D341Med (cell line): ENCODE measurements at regions not wholly inside any gene's neighbourhood (a gene's known extent, or its start where the extent isn't known, plus 50 kb on each side); places are given as distances from the start of the nearest gene placed in this dataset.

ENCODE experiments used
- DNase-seq: peaks from one replicate; pipeline ENCODE4 v3.0.0; 2012; ENCODE audit warnings: low spot score

DNA sequence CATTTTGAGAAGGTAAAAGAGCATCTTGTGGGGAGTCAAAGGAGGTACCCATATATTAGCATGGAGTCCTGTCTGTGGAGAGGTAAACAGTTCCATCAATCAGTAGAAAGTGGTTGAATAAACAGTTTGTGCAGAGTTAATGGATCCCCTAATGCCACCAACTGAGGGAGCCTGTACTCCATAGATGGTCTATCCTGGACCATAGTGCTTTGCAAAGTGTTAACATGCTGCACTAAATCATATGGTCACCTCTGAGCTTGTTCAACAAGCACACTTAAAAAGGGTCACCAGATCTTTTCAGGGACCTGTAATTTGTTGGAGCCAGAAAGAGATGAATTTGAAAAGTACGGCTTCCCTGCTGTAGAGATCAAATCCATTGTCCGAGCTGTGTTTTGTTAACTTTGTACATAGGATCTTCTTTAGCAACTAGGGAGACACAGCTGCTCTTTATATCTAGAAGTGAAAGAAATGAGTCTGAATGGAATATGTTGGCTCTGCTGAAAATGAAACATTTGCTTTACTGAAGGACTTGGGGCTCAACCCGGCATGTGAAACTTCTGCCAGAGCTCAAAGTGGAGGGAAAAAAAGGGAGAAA, 366.4 kb downstream of the ETNK1 start:
- no peak for DNase-seq

DNA sequence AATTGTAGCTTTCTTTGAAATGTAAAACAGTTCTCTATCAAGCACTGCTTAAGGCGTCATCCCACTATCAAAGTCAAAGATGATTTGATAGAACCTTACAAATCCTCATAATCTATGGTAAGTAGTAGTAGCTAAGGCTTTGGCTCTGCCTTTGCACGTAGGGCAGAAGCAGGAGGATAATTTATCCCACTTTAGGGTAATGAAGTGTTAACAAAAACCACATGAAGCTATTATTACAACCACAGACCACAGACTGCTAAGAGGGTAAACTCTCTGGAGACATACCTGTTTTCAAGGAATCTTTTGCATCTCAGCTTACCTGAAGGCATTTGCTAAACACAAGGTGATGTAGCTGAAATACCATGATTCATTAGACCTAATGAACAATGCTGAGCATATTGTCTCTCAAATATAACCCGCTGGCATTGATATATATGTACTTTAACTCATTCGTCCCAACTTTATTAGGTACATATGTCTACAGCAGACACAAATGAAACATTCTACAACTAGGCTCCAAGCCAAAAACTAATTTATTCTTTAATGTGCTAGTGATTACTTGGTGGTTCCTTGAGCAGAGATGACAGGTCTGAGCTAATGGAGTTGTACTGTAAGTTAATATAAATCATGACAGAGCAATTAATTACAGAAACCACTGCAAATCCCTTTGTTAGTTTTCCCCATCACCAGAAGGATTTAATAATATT, 368.8 kb downstream of the ETNK1 start:
- DNase-seq: no peak

DNA sequence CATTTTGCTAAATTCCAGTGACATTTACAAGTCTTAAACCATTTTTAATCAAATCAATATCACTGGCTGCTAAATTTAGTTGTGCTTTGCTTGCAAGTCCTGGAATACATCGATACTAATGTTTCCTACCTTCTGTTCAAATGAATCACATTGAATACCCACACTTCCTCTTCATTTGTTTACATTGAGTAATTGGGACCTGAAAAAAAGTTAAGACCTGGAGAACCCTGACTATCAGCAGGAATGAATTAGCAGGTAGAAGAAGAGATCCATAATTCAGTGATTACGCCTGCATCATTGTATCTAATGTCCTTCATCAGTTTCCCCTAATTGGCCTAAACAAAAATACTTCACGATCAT, 369.3 kb downstream of the ETNK1 start:
- DNase-seq: no peak

DNA sequence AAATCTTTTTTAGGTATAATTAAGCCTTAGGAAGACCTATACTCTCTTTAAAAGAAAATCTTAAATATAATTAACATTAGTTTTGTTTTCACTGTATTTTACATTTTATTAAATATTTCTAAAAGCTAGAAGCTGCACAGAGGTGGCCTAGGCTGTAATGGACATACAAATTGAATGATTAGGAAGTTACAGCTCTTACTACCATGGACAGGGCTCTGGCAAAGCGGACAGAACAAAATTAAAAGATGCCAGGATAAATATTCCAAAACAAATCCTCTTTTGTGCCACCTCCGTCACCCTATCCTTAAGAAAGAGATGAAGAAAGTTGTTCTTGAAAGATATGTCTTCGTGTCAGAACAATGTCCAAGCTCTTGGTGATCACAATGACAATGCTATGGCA, 376.5 kb downstream of the ETNK1 start:
- DNase-seq: no peak

DNA sequence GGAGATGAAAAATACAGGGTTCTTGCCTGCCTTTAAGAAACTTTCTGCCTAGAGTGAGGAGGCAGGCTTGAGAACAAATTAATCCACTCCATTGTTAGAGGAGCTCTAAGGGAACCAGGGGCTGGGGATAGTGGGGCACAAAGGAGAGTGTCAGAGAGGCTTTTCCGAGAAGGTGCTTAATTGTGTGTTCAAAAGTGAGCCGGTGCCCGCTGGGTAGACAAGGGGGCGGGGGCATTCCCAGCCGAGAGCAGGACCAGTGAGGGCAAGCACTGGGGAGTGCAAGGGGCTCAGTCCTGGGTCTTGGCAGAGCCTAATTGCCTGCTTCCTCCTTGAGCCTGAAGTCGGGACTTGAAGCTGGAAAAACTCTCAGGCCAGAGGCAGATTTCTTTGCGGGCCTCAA, 377.4 kb downstream of the ETNK1 start:
- DNase-seq: no peak

DNA sequence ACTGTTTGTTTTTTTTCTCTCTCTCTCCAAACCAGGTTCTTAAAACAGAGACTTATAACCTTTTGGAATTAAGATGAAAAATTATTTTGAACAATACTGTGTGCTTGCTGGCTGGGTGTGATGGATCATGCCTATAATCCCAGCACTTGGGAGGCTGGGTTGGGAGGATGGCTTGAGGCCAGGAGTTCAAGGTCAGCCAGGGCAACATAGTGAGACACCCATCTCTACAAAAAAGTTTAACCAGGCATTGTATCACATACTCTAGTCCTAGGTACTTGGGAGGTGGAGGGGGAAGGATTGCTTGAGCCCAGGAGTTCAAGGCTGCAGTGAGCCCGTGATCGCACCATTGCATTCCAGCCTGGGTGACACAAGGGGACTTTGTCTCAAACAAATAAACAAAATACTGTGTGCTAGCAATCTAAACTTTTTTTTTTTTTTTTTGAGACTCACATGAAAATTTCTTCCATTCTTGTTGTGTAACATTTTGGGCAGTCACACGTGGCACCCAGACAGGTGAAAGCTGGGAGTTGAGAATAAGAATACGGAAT, 379.6 kb downstream of the ETNK1 start:
- DNase-seq: no peak

DNA sequence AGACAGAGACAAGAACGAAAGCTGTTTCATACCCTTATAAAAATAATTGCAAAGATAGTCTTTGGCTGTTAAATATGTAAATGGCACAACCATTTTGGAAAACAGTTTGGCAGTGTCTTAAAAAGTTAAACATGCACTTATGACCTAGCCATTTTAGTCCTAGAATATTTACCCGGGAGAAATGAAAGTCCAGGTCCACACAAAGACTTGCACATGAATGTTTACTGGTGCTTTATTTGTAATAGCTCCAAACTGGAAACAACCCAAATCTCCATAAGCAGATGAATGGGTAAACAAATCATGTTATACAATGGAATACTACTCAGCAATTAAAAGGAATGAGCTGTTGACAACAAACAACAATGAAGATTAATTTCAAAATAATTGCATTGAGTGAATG, 380.4 kb downstream of the ETNK1 start:
- DNase-seq: no peak

DNA sequence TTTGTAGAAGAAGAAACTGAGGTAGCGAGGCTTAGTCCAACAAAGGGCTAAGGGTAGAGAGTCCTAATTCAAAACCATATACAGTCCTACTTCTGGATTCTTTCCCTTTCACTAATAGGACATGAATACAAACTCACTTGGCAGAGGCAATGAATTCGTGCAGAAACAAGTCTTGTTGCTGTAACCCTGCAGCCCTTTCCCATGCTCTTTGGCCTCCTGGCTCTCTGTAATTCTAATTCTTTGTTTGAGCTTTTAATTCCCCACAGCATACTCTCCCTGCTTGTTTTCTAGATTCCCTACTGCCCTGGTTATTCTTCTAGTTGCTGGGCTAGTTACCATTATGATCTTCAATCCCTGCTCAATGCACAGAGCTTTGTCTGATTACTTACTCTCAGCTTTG, 381.4 kb downstream of the ETNK1 start:
- DNase-seq: no peak

DNA sequence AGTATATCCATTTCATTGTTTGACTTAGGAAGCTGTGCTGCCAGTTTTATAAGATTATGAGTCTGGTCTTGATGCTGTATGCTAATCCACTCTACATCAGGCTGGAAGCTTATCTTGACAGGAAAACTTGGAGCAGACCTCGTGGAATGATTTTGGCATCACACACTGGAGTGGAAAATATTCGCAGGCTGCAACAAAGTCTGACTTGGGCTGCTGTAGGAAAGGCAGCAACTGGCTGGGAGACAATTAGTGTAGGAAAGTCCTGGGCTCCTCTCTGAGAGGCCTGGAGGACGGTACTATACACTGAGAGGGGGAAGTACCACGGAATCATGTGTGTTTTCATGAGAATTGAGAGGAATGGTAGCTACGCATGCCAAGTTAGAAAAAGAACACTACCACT, 383.7 kb downstream of the ETNK1 start:
- DNase-seq: no peak

DNA sequence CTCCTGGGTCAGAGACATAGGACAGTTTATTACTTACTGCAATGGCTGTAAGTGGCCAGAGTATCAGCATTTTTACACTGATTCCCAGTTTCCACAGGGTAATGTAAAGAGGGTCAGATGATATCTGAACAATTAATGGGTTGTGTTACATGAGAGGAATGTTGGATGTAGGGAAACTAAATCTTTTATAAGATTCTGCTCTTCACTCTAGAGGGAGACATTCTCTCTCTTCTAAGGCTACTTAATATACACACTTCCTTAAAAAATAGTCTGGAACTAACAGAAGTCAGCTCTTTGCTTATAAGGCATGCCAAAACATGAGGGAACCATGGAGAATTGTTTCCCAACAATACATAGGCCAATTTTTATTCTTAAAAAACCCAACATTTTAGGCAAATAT, 389.8 kb downstream of the ETNK1 start:
- DNase-seq: no peak

DNA sequence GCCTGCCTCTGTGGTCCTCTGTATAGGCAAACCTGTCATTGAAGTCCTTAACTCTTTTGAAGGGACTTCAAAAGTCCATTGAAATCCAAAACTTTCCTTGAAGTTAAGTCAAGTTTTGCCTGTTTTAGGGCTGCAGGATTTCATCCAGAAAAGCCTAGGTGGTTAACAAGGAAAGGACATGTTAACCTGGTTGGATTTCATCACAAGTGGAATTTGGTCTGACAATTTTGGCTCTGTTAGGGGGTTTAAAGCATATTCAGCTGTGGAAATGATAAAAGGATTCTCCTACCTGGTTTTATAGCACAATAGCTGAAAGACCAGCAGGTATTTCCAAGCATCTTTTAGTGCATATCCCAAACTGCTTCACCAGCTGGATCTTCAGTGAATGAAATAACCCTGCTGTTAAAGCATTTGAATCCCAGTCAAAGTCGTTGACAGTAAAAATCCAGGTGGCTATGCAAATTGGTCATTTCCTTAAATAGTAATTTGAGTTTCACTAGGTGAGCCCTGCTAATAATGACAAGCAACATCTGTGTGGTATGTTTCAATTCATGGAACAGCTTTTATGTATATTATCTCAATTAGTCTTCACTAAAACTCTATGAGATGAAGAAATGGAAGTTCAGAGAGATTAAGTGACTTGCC, 400.5 kb downstream of the ETNK1 start:
- no peak for DNase-seq

DNA sequence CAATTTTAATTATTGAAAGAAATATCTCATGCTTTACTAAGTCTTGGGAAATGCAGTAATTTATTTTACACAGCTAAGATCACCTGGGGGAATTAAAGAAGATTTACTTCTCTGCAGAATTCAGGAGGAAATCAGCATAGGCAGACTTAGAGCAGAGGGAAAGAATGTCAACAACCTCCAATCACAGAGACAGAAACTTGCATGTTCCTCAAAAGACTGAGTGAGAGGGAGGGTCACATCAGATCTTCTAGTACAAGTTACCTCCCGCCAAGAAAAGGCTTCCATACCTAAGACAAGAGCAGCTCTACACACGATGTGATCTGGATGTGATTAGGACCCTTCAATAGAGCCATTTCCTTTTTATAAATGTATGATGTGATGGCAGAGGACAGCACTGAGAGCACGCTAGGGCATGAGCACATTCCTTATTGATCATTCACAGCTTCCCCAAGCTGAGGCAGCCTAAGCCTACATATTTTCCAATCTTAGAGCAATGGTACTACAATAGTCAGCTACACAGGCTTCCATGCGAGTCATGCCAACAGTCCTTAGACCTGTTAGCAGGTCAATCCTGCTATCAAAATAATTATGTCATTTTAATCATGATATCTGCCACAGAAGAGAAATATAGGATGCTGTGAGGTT, 403.3 kb downstream of the ETNK1 start:
- no peak for DNase-seq

DNA sequence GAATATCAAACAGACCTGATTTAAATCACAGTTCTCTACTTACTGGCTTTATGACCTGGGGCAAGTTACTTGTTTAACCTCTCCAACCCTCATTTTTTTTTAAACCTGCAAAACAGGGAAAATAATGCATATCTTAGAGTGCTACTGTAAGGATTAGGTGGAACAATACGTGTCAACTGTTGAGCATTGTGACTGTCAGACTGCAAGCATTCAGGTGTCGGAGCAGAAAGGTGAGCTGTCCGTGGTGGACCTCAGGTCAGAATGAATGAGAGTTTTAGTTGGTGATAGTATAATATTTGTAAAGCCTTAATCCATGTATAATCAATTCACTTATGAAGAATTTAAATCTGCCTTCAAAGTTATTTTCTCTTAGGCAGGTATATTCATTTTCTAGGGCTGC, 404.2 kb downstream of the ETNK1 start:
- DNase-seq: no peak

DNA sequence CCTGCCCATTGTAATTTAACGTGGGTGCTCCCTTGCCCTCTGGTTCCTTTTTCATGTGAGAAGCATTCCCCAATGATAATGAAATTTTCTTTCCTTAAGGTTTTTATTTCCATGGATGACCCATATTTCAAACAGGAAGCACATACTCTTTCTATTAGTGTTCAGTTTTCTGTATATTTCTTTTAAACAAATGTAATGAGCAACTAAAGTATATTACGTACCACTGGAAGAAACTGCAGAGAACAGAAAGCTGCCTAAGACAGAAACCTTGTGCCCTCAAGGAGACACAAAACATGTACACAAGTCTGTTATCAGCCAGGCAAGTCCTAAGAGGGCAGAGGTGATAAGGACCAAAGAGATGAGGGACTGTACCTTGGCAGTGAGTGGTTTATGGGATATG, 414.9 kb downstream of the ETNK1 start:
- no peak for DNase-seq

DNA sequence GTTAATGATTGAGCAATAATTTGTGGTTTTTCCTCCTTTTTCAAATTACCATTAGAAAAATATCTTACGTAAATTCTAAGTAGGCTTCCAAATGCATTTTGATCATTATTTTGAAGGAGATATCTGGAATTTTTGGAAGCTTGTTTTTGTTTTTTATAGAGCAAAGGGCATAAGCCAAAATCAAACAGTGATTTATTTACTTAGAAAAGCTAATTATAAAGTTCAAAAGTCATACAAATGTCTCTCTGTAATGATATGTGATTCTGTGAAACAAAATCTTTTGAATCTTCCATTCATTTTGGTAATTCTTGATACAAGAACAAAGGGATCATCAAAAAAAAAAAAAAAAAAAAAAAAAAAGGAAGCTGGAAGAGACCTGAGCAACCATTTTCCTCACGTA, 416.8 kb downstream of the ETNK1 start:
- no peak for DNase-seq

DNA sequence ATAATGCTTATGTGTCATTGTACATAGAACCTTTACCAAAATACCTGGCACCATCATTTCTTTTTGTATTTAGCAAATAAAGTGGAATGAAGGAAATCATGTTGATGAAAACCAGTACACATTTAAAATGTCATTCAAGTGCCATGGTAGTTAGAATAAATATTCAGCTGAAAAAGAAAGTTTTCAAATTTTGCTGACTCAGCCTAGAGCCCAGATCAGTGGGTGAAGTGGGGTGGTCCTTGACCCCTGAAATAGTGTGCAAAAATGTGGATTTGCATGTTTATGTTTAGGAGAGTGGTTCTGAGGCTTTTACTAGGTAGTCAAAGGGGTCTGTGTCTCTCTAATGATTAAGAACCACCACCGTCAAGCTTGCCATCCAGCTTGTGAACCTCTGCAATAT, 418.7 kb downstream of the ETNK1 start:
- DNase-seq: no peak

DNA sequence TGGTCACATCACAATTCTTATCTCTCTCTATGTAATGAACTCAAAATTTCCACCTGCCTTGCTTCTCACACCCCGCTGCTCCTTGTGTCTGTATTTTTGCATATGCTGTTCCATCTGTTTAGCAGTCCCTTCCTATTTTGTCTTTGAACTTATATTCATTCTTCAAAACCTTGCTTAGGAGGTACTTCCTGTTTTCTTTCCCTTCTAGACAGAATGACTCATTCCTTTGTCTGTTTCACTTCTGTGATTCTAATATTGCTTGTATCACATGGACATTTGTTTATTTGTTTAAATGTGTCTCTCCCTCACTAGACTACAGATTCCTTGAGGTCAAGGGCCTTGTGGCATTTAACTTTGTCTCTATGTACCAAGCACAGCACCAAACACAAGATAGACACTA, 424.2 kb downstream of the ETNK1 start:
- DNase-seq: no peak

DNA sequence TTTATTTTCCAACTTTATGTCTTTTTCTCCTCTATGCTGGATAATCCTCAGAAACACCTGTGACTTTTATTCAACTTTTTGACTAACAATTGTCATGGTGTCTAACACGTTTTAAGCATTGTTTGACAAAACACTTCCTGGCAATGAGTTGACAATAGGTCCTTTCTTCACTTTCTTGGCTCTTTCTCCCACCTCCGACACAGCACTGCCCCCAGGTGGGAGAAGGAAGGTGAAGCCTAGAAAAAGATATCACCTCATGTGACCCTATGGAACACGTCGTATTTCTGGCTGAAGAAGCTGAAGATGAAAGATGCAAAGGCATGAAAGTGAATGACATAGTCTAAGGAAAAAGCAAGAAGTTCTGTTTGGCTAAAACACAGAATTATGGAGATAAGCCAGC, 430.0 kb downstream of the ETNK1 start:
- peak; percentile 57 for DNase-seq

DNA sequence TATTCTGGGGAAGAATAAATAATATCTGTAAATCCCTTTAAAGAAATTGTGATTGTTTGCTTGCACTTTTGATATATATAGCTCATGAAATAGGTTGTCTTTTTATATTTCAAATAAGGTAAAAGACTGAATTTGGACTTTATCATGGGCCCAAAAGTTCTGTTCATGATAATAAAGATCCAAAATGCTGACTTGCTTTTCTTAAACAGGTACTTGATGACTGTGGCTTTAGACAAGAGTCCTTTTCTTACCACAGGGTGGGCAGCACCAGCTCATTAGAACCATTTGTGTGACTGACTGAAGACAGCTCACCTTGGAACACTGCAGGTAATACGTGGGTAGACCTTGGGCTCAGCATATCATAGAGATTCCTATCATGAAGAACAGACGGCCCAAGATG, 432.6 kb downstream of the ETNK1 start:
- no peak for DNase-seq

DNA sequence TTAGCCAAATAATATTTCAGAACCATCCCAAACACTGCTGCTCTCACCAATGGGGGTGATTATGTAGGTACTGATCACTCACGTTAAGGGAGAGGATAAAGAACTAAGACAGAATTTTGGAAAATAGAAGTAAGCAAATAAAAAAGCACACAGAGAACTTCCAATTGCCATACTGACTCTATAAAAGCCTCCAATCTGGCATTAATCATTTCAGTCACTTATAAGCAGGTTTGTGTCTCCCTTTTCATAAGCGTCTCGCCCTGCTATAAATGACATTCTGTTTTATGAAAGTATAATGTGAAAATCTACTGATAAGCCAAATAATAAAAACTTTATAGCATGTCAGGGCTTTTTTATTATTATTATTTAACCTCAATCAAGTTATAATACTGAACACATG, 435.2 kb downstream of the ETNK1 start:
- DNase-seq: no peak

DNA sequence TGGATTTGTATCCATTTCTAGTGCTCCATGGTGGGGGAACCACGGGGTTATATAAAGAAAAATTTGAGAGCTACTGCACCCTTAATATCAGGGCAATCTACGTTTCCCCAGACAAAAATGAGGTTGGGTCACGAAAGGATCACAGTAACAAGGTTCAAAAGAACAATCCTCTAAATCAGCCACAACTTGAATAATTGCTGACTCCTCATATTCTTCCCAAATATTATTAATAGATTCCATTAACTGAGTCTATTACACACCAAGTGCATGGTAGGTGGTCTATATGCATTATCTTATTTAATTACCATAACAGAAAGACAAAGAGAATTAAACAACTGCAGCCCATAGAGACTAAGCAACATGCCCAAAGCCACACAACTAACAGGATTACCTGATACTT, 438.2 kb downstream of the ETNK1 start:
- no peak for DNase-seq

DNA sequence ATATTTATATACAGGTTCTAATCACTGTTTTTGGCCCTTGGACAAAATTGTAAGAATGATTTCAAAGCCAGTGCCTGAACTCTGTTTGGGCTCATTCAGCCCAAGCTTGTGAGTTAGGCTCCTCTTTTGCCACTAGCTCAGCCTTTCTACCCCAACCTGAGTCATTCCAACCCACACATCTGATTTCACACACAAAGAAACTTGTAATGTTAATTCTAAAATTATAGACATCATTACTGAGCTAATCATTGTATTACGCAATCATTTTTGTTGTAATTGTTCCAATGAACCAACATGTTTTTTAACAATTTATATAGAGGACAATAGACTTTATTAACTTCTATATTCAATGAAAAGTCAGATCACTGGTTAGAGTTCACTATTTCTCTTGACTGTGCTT, 441.1 kb downstream of the ETNK1 start:
- no peak for DNase-seq

DNA sequence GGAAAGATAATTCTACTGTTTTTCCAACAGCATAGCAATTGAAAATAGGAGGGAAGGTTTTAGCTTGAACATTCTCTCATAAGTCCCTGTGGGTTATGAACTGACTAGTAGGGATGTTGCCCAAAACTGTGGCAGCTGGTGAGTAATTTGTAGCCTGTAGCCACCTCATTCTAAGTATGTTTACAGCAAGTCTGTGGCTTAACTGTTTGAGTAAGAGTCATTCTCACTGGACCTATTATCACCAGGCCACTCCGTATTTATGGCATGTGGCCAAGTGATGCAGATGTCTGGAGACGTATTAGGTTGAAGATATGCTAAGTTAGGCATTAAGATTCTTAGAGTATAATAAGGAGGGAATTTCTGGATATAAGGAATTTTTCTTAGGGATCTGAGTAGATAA, 458.3 kb downstream of the ETNK1 start:
- DNase-seq: no peak
